K562 (cell line): ENCODE measurements at regions not wholly inside any gene's neighbourhood (a gene's known extent, or its start where the extent isn't known, plus 50 kb on each side); places are given as distances from the start of the nearest gene placed in this dataset.

ENCODE experiments used
- ATAC-seq: fragments of 200-7000 bp; cut with Tn5 transposase; 3 replicates; pipeline ENCODE4 v1.9.1; 2020; ENCODE audit warnings: moderate library complexity
- BruUV-seq: library from RNA; stranded (reverse); fragments of 400-500 nt; replicated peaks from 2 replicates; lab custom pipeline; 2021; lab: Mats Ljungman, UMichigan
- CTCF ChIA-PET: fragments of 300-600 bp; formaldehyde crosslinking; extraction: SDS; loops from one replicate; lab custom pipeline; 2021; ENCODE audit warnings: low intra/inter-chr PET ratio; lab: Yijun Ruan, JAX
- POLR2A ChIA-PET: fragments of 300-600, 350-650 bp; sonication (Branson Sonifier 250); formaldehyde crosslinking; extraction: SDS; loops from one replicate; lab custom pipeline; 2021; ENCODE audit warnings: antibody characterized with exemption, inconsistent platforms; lab: Yijun Ruan, JAX
- DNase-seq, 4 experiments: peaks; one replicate each; pipeline versions ENCODE4 v3.0.0 to v3.0.0-alpha.2; 2011 to 2018; ENCODE audit warnings: low spot score in 3 of 4, mixed read lengths in 3 of 4; ENCODE audit errors: extremely low read depth in 1 of 4
- FAIRE-seq: peaks from 2 replicates; lab custom pipeline; 2011; peaks lifted over from hg19 to GRCh38; lab: Jason Lieb, UNC
- H2AFZ ChIP-seq: 2 replicates; pipeline ENCODE4 v1.6.0; 2011; ENCODE audit warnings: low read depth, low read length, control low read depth, inconsistent platforms
- H3K27ac ChIP-seq: fragments of 200-600 bp; 3 replicates; pipeline ENCODE4 v1.8.0; 2011; ENCODE audit warnings: low read depth, mild to moderate bottlenecking, control low read depth, inconsistent platforms, low read length, moderate library complexity, mixed read lengths; ENCODE audit errors: extremely low read depth
- H3K27me3 ChIP-seq, 2 experiments: fragments of 300-600 bp in 1 of 2; 2 replicates in 1 of 2; 3 replicates in 1 of 2; pipeline versions ENCODE4 v1.6.0 to v1.8.0; 2011; ENCODE audit warnings: inconsistent platforms in 2 of 2, low read length in 2 of 2, mild to moderate bottlenecking in 1 of 2, mixed read lengths in 1 of 2, moderate library complexity in 1 of 2; ENCODE audit not compliant: control insufficient read depth in 2 of 2, insufficient read depth in 2 of 2
- H3K36me3 ChIP-seq: fragments of 300-600 bp; 3 replicates; pipeline ENCODE4 v1.8.0; 2011; ENCODE audit warnings: mild to moderate bottlenecking, low read length, inconsistent platforms; ENCODE audit not compliant: control insufficient read depth, insufficient read depth
- H3K4me1 ChIP-seq, 2 experiments: fragments of 200-600 bp in 1 of 2; replicated peaks in 1 of 2; 2 replicates in 1 of 2; 3 replicates in 1 of 2; pipeline versions ENCODE4 v1.5.1 to v1.8.0; 2011; ENCODE audit warnings: inconsistent platforms in 2 of 2, low read length in 2 of 2, mild to moderate bottlenecking in 1 of 2, mixed read lengths in 1 of 2, moderate library complexity in 1 of 2; ENCODE audit not compliant: control insufficient read depth in 2 of 2, insufficient read depth in 2 of 2
- H3K4me2 ChIP-seq: 2 replicates; pipeline ENCODE4 v1.6.1; 2011; ENCODE audit warnings: low read length, control low read depth, inconsistent platforms, mixed read lengths; ENCODE audit not compliant: insufficient read depth
- H3K4me3 ChIP-seq: fragments of 200-600 bp; sonication (generic), shearing (Covaris generic); 2 replicates; pipeline ENCODE4 v1.5.1; 2016; ENCODE audit warnings: control low read depth, inconsistent platforms
- H3K79me2 ChIP-seq: fragments of 200-600 bp; 3 replicates; pipeline ENCODE4 v1.8.0; 2011; ENCODE audit warnings: low read length, inconsistent platforms; ENCODE audit not compliant: control insufficient read depth, insufficient read depth
- H3K9ac ChIP-seq, 2 experiments: 2 replicates each; pipeline versions ENCODE4 v1.6.0 to v1.6.1; 2011; ENCODE audit warnings: low read depth in 2 of 2, low read length in 2 of 2, control low read depth in 1 of 2, inconsistent platforms in 1 of 2, mild to moderate bottlenecking in 1 of 2, mixed read lengths in 1 of 2; ENCODE audit not compliant: insufficient read depth in 1 of 2
- H3K9me1 ChIP-seq: one replicate; pipeline ENCODE4 v1.6.0; 2011; ENCODE audit warnings: inconsistent platforms, mild to moderate bottlenecking, low read length, moderate library complexity; ENCODE audit not compliant: control insufficient read depth, insufficient read depth
- H3K9me3 ChIP-seq: replicated peaks from 2 replicates; pipeline ENCODE4 v1.5.1; 2011; ENCODE audit warnings: low read depth, low read length, inconsistent platforms; ENCODE audit not compliant: control insufficient read depth, insufficient read depth
- H4K20me1 ChIP-seq: replicated peaks from 2 replicates; pipeline ENCODE4 v1.6.1; 2011; ENCODE audit warnings: low read length, inconsistent platforms, mixed read lengths; ENCODE audit not compliant: control insufficient read depth, insufficient read depth
- CBX3 ChIP-seq, 2 experiments: IDR thresholded peaks; 1 replicate in 1 of 2; 2 replicates in 1 of 2; pipeline ENCODE4 v1.6.1; 2012; ENCODE audit warnings: inconsistent platforms in 2 of 2, low read length in 2 of 2, borderline replicate concordance in 1 of 2, control low read depth in 1 of 2
- CEBPG ChIP-seq, 3 experiments: fragments of 200-800 bp in 1 of 3; sonication (Bioruptor generic) in 1 of 3; sonication (generic) in 1 of 3; formaldehyde crosslinking in 1 of 3; IDR thresholded peaks in 2 of 3; conservative IDR thresholded peaks in 1 of 3; 2 replicates each; pipeline versions ENCODE4 v1.6.1 to v1.8.0; 2016 to 2022; ENCODE audit warnings: missing compliant biosample characterization in 2 of 3, missing genetic modification characterization in 2 of 3, mild to moderate bottlenecking in 1 of 3, missing genetic modification reagents in 1 of 3
- NRF1 ChIP-seq, 2 experiments: fragments of 450-650 bp; IDR thresholded peaks in 1 of 2; conservative IDR thresholded peaks in 1 of 2; 2 replicates each; pipeline ENCODE4 v1.6.1; 2014; ENCODE audit warnings: mild to moderate bottlenecking in 2 of 2
- TCF7 ChIP-seq: sonication (generic); IDR thresholded peaks from 2 replicates; pipeline ENCODE4 v1.6.1; 2016; ENCODE audit warnings: antibody characterized with exemption, borderline replicate concordance
- THRA ChIP-seq: fragments of 450-650 bp; IDR thresholded peaks from 2 replicates; pipeline ENCODE4 v1.6.1; 2017; ENCODE audit warnings: mild to moderate bottlenecking, moderate library complexity
- ZKSCAN1 ChIP-seq: fragments of 150-350 bp; IDR thresholded peaks from 2 replicates; pipeline ENCODE4 v1.6.1; 2016; ENCODE audit warnings: low read depth, low read length
- ZNF140 ChIP-seq: fragments of 250-450 bp; sonication (Bioruptor Pico); IDR thresholded peaks from 2 replicates; pipeline ENCODE4 v1.8.0; 2021; ENCODE audit warnings: moderate library complexity, mild to moderate bottlenecking, inconsistent platforms
- WGBS: fragments of 100-300 bp; shearing (Covaris generic); methylation state at CpG from one replicate; pipeline ENCODE4 v1.1.6; 2016; ENCODE audit warnings: low coverage, mixed read lengths; ENCODE audit not compliant: insufficient coverage; ENCODE audit errors: missing lambda C conversion rate; 5-methylcytosine and 5-hydroxymethylcytosine counted together
- in situ Hi-C: fragments of 300-500 bp; cut with MboI; formaldehyde crosslinking; loops from 4 replicates; pipeline ENCODE4 v1.15.0; 2018; ENCODE audit warnings: inconsistent platforms, mixed read lengths
- intact Hi-C: fragments of 100-400 bp; cut with micrococcal nuclease; formaldehyde crosslinking; loops from 2 replicates; pipeline ENCODE4 v1.14.2; 2022
- TF ChIP-seq, protein P1 (sequence below): fragments of 250-450 bp; sonication (Bioruptor Pico); IDR thresholded peaks from 2 replicates; pipeline ENCODE4 v1.4.0; 2020; ENCODE audit warnings: mild to moderate bottlenecking, moderate library complexity
- TF ChIP-seq, protein P2 (sequence below): fragments of 150-350 bp; IDR thresholded peaks from 2 replicates; pipeline ENCODE4 v1.6.1; 2014; ENCODE audit warnings: low read depth, mild to moderate bottlenecking, low read length, borderline replicate concordance
- TF ChIP-seq, protein P3 (sequence below): fragments of 200-400 bp; formaldehyde crosslinking; IDR thresholded peaks from 2 replicates; pipeline ENCODE4 v1.6.1; 2017; ENCODE audit warnings: mild to moderate bottlenecking, low read depth, low read length, moderate library complexity

DNA sequence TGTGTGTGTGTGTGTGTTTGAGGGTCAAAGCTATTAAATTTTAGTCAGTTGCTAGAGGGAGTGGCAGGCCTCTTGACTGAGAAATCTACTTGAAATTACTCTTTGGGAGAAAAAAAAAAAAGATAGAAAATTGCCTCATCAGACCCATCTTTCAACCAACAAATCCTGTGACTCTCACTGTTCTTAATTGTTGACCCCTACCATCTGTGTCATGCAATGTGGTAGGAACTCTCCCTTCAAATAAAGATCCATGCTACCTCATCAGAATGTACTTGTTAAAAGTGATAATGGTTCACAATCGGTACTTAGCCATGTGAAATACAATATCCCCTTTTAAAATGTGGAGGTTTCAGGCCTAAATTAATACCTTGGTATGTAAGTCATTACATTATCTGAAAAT is 670.8 kb upstream of the FANCL start:
- H3K9ac ChIP-seq = no peak overlapping the region
- H3K9me1 ChIP-seq = no peaks in the 10 kb centered on the region
- ATAC-seq (no peak), DNase-seq (no peak), FAIRE-seq (no peak)
- in situ Hi-C loops (no loop called here), intact Hi-C loops (no loop called here)
- H3K4me1 ChIP-seq = no peaks in the 10 kb centered on the region
- BruUV-seq = no TSS peak
- no peaks in the 10 kb centered on the region for H3K9me3 ChIP-seq
- H3K27me3 ChIP-seq = no peaks in the 10 kb centered on the region
- no peak overlapping the region for H3K4me3 ChIP-seq
- no peaks in the 10 kb centered on the region for H3K79me2 ChIP-seq
- H3K36me3 ChIP-seq = no peaks in the 10 kb centered on the region
- no peaks in the 10 kb centered on the region for H4K20me1 ChIP-seq
- no peak overlapping the region for H3K4me2 ChIP-seq
- POLR2A ChIA-PET = no interaction called here
- H3K27ac ChIP-seq = no peak overlapping the region
- no peak overlapping the region for H2AFZ ChIP-seq
- WGBS = 18% methylated on average over 1 of the region's 1 CpG
- CTCF ChIA-PET = no interaction called here
- TF ChIP-seq CEBPG (CRISPR knock-in tag; IDR thresholded peaks at IDR 0.05) = no peak
- TF ChIP-seq CEBPG (tag; conservative IDR thresholded peaks at IDR 0.05 in 1 of 2, IDR thresholded peaks at IDR 0.05 in 1 of 2) = no peak
- no peak for TF ChIP-seq THRA
- TF ChIP-seq ZNF140 = no peak
- TF ChIP-seq, protein P1, sequence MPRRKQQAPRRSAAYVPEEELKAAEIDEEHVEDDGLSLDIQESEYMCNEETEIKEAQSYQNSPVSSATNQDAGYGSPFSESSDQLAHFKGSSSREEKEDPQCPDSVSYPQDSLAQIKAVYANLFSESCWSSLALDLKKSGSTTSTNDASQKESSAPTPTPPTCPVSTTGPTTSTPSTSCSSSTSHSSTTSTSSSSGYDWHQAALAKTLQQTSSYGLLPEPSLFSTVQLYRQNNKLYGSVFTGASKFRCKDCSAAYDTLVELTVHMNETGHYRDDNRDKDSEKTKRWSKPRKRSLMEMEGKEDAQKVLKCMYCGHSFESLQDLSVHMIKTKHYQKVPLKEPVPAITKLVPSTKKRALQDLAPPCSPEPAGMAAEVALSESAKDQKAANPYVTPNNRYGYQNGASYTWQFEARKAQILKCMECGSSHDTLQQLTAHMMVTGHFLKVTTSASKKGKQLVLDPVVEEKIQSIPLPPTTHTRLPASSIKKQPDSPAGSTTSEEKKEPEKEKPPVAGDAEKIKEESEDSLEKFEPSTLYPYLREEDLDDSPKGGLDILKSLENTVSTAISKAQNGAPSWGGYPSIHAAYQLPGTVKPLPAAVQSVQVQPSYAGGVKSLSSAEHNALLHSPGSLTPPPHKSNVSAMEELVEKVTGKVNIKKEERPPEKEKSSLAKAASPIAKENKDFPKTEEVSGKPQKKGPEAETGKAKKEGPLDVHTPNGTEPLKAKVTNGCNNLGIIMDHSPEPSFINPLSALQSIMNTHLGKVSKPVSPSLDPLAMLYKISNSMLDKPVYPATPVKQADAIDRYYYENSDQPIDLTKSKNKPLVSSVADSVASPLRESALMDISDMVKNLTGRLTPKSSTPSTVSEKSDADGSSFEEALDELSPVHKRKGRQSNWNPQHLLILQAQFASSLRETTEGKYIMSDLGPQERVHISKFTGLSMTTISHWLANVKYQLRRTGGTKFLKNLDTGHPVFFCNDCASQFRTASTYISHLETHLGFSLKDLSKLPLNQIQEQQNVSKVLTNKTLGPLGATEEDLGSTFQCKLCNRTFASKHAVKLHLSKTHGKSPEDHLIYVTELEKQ (CRISPR knock-in tag) = no peak
- TF ChIP-seq TCF7 = no peak
- TF ChIP-seq, protein P2, sequence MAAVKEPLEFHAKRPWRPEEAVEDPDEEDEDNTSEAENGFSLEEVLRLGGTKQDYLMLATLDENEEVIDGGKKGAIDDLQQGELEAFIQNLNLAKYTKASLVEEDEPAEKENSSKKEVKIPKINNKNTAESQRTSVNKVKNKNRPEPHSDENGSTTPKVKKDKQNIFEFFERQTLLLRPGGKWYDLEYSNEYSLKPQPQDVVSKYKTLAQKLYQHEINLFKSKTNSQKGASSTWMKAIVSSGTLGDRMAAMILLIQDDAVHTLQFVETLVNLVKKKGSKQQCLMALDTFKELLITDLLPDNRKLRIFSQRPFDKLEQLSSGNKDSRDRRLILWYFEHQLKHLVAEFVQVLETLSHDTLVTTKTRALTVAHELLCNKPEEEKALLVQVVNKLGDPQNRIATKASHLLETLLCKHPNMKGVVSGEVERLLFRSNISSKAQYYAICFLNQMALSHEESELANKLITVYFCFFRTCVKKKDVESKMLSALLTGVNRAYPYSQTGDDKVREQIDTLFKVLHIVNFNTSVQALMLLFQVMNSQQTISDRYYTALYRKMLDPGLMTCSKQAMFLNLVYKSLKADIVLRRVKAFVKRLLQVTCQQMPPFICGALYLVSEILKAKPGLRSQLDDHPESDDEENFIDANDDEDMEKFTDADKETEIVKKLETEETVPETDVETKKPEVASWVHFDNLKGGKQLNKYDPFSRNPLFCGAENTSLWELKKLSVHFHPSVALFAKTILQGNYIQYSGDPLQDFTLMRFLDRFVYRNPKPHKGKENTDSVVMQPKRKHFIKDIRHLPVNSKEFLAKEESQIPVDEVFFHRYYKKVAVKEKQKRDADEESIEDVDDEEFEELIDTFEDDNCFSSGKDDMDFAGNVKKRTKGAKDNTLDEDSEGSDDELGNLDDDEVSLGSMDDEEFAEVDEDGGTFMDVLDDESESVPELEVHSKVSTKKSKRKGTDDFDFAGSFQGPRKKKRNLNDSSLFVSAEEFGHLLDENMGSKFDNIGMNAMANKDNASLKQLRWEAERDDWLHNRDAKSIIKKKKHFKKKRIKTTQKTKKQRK = no peak
- no peak for TF ChIP-seq ZKSCAN1
- no peak for TF ChIP-seq CBX3 (IDR thresholded peaks at IDR 0.05; ENCODE audit: borderline replicate concordance in 1 of 2, low read length in 2 of 2)
- TF ChIP-seq, protein P3, sequence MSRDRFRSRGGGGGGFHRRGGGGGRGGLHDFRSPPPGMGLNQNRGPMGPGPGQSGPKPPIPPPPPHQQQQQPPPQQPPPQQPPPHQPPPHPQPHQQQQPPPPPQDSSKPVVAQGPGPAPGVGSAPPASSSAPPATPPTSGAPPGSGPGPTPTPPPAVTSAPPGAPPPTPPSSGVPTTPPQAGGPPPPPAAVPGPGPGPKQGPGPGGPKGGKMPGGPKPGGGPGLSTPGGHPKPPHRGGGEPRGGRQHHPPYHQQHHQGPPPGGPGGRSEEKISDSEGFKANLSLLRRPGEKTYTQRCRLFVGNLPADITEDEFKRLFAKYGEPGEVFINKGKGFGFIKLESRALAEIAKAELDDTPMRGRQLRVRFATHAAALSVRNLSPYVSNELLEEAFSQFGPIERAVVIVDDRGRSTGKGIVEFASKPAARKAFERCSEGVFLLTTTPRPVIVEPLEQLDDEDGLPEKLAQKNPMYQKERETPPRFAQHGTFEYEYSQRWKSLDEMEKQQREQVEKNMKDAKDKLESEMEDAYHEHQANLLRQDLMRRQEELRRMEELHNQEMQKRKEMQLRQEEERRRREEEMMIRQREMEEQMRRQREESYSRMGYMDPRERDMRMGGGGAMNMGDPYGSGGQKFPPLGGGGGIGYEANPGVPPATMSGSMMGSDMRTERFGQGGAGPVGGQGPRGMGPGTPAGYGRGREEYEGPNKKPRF = no peak
- TF ChIP-seq NRF1 (conservative IDR thresholded peaks at IDR 0.05 in 1 of 2, IDR thresholded peaks at IDR 0.05 in 1 of 2) = no peak
